HG03025 (cell line): ENCODE measurements at regions not wholly inside any gene's neighbourhood (a gene's known extent, or its start where the extent isn't known, plus 50 kb on each side); places are given as distances from the start of the nearest gene placed in this dataset.

Source experiments
- ATAC-seq: cut with Tn5 transposase; IDR thresholded peaks from one replicate; pipeline ENCODE4 v1.9.1; 2021; ENCODE audit warnings: mild to moderate bottlenecking, moderate library complexity; ENCODE audit not compliant: unreplicated experiment, low FRiP score

DNA sequence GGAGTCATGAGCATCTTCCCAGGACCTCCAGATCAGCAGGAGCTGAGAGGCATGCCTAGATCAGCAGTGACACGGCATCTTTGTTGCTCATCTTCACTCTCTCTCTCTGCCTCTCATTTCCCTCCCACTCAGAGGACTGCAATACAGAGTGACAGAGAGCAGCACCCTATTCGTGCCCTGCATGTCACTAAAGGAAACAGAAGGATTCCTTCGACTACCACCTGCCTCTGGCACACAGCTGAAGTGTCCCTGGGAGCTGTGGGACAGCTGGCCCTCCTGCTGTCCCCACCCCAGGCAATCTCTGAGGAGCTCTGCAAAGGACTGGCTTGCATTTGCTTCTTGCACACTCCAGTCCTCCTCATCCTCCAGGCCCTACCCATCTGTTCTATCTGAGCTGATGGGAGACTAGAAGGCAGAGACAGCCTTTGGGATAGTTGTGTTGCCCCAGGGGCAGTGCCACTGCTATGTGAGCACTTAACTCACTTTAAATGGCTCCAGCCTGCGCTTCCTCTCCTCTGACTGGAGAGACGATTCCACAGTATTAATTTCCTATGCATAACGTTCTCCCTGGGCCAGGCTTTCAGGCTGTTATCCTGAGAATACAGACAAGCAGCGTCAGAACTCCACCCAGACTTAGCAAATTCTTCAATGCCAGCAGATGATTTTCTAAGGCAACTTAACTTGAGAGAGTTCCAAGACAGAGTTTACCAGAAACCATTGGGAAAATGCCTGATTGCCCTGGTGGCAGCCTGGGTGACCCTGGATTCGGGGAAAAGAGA, 167.6 kb upstream of the MAP1B start:
- no peak for ATAC-seq

DNA sequence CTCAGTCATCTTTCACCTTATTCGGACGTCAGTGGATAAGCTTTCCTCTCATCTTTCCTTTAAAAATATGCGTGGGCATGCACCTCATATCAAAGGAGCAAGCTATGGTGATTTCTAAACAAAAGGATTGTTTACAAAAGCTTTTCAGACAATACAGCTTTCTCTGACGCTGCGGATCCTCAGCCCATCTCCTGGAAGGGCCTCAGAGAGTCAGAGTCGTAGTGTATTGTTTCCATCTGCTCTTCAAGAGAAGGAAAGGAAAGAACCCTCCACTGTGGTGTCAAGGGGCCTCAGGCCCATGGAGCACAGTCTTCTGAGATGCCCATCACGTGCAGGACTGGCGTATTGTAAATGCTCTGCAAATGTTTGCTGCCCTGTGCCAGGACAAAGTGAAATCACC, 163.4 kb upstream of the MAP1B start:
- no peak for ATAC-seq

DNA sequence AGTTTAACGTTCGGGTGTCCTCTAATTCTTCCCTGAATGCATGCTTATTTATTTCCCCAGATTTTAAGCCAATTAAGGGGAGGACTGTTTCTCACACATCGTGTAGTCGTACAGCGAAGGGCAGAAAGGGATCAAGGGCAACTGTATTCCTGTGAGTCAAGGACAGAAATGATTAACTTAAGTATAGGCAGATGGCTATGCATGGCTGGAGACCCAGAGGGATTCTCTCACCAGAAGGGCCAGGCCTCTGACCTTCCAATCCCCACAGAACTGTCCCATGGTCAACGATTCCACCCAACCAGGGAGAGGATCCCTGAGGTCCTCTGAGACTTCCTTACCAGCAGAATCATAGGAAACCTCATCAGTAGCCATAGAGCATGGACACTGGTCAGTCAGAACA, 161.8 kb upstream of the MAP1B start:
- no peak for ATAC-seq

DNA sequence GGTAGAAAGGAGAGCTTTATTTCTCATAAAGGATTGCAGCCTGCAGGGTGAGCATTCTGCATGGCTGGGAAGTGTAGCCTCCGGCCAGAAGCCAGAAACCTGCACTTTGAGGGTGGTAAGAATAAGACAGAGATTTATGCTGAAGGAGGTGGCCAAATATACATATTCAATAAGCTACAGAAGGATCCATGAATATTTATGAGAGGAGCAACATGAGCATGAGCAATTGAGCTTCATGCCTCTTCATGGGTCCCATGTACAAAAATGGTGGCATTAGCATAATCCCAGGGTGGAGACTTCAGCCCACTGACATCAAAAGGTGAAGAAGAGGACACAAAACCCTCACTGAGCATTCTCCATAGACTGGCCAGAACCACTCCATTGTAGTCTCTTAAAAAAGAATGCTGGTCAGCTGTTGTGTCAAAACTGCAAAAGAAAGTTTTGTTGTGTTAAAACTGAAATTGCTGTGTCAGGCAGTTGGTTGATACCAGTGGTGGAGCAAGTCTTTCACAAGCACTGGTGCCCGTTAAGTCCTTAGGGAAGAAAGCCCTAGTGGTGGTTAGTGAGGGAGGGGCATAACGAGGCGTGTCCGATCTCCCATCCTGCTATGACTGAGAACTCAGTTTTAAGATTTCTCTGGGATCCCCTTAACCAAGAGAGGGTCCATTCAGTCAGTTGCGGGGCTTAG, 160.8 kb upstream of the MAP1B start:
- ATAC-seq: no peak

DNA sequence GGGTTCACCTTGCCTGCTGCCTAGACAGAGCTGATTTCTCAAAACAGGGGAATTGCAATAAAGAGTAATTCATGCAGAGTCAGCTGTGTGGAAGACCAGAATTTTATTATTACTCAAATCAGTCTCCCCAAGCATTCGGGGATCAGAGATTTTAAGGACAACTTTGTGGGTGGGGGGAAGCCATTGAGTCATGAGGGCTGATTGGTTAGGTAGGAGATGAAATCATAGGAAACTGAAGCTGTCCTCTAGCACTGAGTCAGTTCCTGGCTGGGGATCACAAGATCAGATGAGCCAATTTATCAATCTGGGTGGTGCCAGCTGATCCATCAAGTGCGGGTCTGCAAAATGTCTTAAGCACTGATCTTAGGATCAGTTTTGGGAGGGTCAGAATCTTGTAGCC, 159.1 kb upstream of the MAP1B start:
- ATAC-seq: no peak

DNA sequence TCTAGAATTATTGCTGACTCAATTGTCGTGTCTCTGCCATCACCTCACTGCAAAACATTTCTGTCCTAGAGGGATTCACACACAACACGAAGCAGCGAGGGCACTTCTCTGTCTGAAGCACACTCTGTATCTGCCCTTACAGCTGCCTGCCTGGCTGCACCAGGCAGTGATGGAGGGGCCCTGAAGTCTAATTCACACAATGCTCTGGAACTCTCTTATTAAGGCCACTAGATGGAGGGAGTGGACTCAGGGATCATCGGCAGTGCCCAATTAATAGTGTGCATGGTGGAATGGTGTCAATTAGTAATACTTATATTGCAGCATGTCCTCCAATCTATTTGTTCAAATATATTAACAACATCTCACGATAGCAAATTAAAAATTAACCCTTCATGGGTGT, 157.5 kb upstream of the MAP1B start:
- ATAC-seq: no peak

DNA sequence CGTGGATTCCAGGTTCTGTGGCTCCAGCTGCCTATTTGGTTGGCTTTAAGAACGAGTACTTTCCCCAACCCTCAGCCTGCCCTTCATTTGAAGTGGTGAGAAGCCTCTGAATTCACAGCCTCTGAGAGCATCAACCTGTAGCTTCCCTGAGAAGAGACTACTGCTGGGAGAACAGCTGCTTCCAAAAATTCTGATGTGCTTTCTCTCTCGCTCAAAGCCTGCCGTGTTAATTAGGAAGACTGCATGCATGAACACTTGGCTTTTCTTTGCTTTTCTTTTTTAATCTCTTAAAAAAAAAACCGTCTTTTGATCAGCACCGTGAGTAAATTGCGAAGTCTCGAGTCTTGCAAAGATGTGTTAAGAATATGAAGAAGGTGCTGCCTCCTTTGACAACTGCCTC, 153.4 kb upstream of the MAP1B start:
- no peak for ATAC-seq

DNA sequence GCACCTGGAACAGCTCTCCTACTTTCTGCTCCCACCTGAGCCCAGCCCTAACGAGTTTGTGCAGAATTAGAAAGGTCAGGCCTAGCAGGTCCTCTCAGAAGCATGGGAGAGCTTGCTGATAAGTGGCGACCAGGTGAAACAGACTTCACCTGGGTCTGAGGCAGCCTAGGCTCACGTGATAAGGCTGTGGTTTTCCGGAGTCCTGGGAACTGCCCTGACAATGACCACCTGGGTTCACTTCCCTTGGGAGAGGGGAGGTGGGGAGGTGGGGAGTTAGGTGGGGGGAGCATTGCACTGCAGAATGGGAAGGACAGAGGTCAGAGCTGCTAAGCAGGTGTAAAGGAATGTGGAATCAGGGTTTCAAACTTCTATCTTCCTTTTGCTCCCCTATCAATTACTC, 152.9 kb upstream of the MAP1B start:
- no peak for ATAC-seq

DNA sequence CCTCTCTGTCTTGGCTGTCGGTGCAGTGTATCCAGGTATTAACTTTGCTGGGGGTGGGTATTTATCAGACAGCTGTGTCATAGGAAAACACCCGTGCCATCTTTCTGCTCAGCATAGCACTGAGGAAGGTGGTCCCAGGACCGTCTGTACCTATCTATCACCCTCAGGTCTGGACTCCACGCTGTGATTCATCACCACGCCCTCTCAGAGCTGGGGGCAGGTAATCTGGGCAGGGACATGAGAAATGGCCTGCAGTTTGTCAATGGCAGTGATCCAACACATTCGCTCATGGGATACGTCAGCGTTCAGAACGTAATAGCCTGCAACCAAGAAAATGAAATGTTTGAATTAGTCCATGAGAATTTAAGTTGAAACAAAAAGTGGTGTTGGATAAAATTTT, 151.6 kb upstream of the MAP1B start:
- no peak for ATAC-seq

DNA sequence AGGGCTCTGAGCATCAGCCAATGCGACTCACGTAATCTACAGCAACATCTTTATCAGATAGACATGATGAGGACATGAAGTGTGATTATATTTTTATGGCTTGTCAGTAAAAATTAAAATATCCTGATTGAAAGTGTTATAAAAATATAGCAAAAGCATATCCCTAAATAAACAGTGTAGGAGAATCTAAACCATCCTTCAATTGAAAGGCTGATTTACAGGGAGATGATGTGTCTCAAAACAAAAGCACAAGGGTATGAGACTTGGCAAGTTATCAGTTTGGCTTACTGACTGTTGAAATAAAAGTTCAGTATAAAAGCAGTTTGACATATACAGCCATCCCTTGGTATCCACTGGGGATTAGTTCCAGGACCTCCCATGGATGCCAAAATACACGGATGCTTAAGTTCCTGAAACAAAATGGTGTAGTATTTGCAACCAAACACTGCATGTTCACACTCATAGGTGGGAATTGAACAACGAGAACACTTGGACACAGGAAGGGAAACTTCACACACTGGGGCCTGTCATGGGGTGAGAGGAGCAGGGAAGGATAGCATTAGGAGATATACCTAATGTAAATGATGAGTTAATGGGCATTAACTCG, 149.9 kb upstream of the MAP1B start:
- no peak for ATAC-seq

DNA sequence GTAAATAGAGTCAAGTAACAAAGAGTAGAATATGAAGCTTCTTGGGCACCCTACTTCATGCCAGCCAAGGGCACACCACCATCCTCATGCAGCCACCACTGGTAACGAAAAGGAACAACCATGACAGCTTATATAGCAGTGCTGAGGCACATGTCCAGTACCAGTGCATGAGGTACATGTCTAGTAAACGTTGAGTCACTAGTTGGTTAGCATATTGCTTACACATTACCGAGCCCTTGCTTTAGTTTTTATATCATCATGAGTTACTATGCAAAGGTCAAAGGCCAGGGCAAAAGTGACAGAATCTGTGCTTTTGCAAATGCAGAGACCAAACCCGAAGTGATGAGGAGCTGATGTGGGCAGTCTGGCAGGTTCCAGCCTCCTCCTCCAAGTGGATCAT, 147.1 kb upstream of the MAP1B start:
- ATAC-seq: no peak

DNA sequence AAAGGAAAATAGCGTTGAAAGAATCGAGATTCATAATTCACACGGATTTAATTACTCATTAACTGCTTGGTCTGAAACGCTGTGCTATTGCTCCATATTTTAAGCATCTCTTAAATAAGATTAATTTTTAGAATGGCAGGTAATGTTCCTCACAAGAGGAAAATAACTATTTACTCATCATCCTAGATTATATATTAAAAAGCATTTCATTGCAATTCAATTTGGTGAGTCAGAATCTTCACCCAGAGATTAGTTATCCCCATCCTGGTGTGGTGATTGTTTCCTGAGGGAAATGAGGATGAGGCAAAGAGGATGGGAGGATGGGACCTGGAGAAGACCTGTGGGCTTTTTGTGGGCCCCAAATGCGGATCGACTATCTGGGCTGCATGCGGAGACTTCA, 145.5 kb upstream of the MAP1B start:
- no peak for ATAC-seq

DNA sequence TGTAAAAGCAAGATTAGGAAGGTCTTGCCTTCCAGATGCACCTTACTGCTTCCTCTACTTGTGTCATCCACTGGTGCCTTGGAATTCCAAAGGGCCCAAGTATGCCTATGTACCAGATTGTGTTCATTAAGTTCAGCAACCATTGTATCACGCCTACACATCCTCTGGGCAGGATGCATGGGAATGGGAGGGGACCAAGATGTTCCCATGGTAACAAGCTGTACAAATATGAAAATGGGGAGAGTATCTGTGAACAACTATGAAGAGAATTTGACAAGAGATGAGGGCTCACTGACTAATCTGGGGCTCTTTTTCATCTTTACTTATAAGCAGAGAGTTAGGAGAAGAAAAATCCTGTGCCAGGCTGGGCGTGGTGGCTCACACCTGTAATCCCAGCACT, 137.8 kb upstream of the MAP1B start:
- no peak for ATAC-seq

DNA sequence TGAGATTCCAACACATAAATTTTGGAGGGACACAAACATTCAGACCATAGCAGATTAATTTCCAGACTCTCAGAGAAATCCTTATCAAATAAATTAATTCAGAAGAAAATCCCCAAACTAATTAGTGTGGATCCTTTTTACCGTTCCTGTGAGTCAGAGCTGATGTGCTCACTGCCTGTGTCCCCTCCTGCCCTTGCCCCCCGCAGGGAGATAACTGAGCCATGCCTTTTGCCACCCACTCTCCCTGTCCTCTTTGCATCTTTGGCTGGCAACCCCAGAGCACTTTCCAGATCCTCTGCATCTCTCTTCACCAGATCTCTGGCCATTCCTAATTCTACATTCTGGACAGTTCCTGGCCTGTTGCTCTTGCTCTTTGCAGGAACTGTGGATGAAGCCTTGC, 135.4 kb upstream of the MAP1B start:
- ATAC-seq: no peak

DNA sequence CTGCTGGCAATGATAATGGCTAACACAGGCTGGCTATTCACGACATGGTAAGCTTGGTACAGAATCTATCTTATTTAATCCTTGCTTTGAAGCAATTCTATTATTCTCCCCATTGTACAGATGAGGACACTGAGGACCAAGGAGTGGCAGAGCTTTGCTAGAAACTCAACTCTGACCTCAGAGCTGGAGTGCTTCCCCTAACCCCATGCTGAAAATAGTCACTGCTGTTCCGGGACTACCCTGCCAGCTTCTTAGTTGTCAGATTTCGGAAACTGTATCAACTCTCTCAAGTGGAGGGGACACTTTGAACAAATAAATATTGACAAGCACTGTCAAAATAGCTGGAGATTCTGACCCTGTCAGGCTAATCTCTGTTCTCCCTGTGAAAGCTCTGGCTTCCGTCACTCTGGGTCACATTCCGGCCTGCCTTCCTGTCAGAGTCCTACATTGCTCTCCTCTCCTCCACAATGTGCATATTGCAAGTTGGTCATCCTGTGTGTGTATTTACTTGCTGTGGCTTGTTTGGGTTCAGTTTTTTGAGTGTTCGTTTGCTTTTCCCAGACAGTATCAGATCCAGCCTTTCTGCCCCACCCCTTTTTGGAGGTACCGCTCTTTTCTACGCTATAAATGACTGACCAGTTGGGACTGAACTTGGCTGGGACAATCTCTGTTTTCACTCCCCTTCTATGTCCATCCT, 134.3 kb upstream of the MAP1B start:
- no peak for ATAC-seq

DNA sequence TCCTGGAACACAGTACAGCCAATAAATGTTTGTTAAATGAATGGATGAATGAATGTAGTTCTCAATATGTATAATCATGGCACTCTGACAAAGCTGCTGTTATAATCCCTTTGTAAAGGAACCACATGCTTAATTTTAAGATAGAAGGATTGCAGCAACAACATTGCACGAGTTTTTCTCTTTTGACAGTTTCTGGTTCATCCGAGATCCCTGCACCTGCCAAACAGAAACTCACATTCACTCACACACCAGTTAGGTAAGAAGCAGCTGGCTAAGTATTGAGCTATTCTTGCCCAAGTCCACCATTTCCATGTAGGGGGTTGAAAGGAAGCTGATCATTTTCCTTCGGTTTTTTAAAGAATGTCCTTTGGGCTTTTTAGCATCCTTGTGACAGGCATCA, 133.7 kb upstream of the MAP1B start:
- ATAC-seq: no peak

DNA sequence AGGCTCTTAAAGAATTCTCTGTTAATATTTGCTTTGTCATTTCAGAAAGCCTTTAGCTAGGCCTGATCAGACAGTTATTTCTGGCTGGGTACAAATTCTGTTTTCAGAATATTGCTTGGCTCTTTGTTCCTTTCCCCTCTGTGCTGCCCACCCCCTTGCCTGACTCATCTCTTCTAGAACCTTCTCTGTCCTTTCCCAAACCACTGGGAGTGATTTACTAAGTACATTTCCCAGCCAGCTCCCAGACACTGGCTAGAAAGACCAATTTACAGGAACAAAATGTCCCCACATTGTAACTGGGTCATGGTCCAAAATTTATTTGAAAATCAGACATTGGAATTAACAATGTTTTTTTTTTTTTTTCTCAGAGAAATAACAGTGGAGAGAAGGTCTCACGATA, 133.1 kb upstream of the MAP1B start:
- ATAC-seq: no peak

DNA sequence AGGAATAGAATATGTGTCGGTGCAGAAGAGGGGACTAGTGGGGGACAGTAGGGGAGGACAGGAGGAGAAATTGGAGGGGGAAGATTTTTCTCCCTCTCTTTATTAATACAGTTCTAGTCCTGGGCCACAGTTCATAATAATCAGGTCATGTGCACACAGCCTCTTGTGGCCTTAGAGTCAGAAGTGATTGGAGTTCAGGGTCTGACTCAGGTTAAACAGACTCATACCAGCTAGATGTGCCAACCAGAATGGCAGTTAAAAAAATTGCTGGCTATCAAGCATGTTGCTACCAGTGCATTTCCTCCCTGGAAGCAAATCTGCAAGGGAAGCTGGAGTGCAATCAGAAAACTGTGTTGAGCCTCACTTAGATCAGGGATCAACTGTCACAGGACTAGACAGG, 132.7 kb upstream of the MAP1B start:
- no peak for ATAC-seq

DNA sequence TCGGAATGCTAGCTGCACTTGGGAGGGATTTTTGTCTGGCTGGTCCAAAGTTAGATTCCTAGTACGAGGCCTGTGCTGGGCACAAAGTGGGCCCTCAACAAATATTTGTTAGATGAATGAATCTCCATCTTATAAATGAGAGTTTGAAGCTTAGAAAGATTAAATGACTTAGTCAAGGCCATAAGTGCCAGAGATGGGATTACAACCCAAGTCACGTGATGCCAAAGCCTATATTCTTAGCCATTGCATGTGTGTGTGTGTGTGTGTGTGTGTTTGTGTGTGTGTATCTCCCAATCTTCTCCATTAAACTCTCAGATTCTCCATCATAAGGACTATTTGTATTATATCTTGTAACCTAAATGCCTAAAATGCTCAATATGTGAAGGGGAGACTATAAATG, 130.8 kb upstream of the MAP1B start:
- ATAC-seq: no peak

DNA sequence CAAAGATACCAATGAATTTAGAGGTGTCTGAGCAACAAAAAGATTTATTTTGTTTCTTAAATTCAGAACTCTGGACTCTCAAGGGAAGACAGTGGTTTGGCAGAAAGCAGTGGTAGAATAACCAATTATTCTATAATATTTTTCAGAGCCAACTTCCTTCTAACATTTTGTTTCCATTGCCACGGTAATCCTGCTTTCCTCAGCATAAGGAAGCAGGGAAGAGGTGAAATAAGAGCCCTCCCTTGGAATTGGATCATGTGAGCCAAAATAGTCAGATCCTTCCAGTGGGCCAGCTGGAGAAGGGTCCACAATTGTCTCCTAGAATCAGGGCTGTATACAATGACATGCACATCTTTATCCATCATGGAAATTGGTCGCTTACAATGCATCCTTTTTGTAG, 130.0 kb upstream of the MAP1B start:
- no peak for ATAC-seq

DNA sequence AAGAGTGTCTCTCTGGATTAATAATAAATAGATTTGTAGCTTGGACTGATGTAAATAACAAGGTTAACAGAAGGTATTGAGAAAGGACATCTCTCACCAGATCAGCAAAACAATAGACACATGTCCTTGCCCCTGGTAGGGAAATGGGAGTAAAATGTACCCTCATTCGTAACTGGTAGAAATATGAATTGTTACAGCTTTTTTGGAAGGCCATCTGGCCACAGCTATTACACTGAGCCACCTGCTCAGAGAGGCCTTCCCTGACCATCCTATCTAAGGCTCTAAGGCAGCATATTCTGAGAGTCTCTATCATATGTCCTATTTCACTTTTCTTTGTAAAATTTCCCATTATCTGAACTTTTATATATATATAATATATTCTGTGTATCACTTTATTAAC, 129.1 kb upstream of the MAP1B start:
- no peak for ATAC-seq
